ENCODE measurements at regions not wholly inside any gene's neighbourhood (a gene's known extent, or its start where the extent isn't known, plus 50 kb on each side); places are given as distances from the start of the nearest gene placed in this dataset.

DNA sequence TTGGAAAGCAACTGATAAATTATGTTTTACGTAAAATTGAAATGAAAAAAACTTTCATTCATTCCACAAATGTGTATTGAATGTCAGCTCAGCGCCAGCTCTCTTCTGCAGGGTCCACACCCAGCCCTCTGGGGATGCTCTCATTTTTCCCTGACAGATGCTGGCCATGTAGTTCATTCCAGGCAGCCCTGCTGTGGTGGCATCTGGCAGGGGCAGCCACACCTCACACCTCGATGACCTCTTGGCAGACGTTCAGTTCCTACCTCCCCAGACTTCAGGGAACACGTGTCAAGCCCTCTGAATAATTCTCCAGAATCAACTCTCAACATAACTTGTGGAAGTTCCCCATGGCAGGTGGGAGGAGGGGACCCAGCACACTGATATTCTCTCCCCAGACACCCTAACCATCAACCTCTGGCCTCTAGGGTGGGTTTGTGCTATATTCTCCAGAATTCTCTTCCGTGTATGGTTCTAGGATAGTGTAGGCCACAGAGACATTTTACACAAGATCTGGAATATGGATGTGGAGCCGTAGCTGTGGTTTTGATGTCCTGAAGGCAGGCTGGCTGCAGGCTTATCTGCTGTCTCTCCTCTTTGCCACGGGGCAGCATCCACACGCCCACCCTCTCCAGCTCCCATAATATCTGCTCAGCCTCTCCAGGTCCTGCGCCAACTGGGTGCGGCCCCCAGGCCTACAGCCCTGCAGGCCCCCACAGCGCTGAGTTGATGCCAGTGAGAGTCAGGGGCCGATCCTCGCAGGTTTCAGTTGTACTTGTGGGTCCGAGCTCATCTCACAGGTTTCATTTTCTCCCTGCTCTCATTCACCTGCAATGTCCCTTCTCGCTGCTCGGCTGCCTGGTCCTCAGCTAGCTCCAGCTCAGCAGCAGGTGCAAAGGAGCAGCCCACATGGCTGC is 175.8 kb upstream of the ARID1B start:
- H3K4me3 ChIP-seq (ENCODE audit: low read depth, low read length): no peak overlapping the region
- TF ChIP-seq, protein P1, sequence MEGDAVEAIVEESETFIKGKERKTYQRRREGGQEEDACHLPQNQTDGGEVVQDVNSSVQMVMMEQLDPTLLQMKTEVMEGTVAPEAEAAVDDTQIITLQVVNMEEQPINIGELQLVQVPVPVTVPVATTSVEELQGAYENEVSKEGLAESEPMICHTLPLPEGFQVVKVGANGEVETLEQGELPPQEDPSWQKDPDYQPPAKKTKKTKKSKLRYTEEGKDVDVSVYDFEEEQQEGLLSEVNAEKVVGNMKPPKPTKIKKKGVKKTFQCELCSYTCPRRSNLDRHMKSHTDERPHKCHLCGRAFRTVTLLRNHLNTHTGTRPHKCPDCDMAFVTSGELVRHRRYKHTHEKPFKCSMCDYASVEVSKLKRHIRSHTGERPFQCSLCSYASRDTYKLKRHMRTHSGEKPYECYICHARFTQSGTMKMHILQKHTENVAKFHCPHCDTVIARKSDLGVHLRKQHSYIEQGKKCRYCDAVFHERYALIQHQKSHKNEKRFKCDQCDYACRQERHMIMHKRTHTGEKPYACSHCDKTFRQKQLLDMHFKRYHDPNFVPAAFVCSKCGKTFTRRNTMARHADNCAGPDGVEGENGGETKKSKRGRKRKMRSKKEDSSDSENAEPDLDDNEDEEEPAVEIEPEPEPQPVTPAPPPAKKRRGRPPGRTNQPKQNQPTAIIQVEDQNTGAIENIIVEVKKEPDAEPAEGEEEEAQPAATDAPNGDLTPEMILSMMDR (IDR thresholded peaks at IDR 0.05; ENCODE audit: low read depth, low read length): no peak
- TF ChIP-seq, protein P2, sequence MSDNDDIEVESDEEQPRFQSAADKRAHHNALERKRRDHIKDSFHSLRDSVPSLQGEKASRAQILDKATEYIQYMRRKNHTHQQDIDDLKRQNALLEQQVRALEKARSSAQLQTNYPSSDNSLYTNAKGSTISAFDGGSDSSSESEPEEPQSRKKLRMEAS (IDR thresholded peaks at IDR 0.05; ENCODE audit: low read depth, low read length): no peak
- DNase-seq (ENCODE audit: low read depth): no peak

DNA sequence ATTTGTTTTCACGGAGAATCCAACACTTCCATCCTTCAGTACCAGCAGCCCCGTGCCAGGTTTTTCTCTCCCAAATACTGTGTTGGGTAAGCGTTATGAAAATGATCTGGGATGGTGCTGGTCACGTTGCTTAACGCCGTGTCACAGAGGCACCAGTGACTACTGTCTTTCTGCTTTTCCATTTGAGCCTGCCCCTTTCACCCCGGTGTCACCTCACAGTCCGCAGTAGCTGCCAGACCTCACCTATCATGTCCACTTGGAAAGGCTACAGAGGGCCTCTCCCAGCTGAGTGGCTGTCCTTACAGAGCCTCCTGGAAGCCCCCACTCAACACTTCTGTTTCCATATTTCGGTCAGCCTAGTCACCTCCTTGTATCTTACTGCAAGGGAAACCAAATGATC is 176.5 kb upstream of the ARID1B start:
- no peak overlapping the region for H3K4me3 ChIP-seq (ENCODE audit: low read depth, low read length)
- DNase-seq (ENCODE audit: low read depth): no peak
- TF ChIP-seq, protein P1 (IDR thresholded peaks at IDR 0.05; ENCODE audit: low read depth, low read length): no peak
- TF ChIP-seq, protein P2 (IDR thresholded peaks at IDR 0.05; ENCODE audit: low read depth, low read length): no peak
- TF ChIP-seq MYC (IDR thresholded peaks at IDR 0.05; ENCODE audit: low read depth, low read length): no peak
- no peak for TF ChIP-seq POLR2A (IDR thresholded peaks at IDR 0.05; ENCODE audit: extremely low read depth, insufficient read length)

DNA sequence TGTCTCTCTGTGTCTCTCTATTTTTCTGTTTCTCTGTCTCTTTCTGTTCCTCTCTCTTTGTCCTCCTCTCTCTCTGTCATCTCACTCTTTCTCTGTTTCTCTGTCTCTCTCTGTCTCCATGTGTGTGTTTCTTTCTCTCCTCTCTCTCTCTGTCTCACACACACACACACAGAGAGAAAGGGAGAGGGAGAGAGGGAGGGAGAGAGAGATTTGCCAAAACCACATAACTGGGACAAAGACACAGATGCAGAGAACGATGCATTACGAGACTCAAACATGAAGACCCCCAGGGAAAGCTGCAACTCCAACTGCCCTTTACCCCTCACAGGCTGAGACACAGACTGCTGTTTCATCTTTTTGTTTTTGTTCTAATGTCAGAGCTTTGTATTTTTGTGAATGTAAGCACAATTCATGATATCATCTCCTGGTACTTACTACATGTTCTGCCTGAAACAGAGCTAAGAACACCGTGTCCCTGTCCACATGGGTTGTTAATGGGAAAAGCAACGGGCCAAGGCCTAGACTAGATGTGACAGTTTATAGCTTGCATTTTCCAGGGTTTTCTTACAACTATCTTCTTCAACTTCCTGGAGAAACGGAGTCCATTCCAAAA is 177.1 kb upstream of the ARID1B start:
- H3K4me3 ChIP-seq (ENCODE audit: low read depth, low read length): no peak overlapping the region
- no peak for DNase-seq (ENCODE audit: low read depth)
- TF ChIP-seq, protein P1 (IDR thresholded peaks at IDR 0.05; ENCODE audit: low read depth, low read length): no peak

DNA sequence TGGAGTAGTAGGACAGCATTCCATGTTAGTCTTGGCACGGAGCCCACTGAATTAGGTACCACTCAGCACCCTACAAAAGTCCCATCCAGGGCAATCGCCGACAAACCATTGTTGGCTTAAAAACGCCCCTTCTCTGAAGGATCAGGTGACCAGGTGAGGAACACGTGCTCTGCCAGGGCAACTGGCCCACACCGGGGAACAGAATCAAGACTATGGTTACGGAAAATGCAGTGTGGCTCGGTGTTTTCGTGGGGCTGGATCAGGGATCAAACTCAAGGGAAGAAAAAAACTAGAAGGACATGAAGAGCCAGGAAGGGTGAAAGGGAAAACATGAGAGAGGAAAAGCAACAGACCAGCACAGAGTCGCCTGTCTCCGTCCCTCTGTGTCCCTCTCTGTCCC is 177.8 kb upstream of the ARID1B start:
- no peak overlapping the region for H3K4me3 ChIP-seq (ENCODE audit: low read depth, low read length)
- no peak for DNase-seq (ENCODE audit: low read depth)
- TF ChIP-seq, protein P2 (IDR thresholded peaks at IDR 0.05; ENCODE audit: low read depth, low read length): no peak
- TF ChIP-seq, protein P1 (IDR thresholded peaks at IDR 0.05; ENCODE audit: low read depth, low read length): no peak
- TF ChIP-seq MYC (IDR thresholded peaks at IDR 0.05; ENCODE audit: low read depth, low read length) (no peak), POLR2A (IDR thresholded peaks at IDR 0.05; ENCODE audit: extremely low read depth, insufficient read length) (no peak)

DNA sequence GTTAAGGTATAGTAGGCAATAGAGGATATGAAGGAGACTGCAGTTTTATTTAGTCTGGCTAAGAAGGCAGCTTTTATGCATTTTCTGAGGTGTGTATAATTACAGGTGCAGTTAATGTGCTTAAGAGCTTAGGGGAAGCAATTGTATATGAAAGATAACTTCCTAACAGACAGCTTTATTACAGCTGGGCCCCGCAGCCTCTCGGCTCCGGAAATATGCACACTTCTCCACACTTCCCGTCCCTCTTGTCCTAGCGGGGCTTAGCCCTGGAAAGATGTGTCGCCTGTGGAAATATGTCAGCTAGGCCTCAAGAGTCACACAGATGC is 178.4 kb upstream of the ARID1B start:
- no peak overlapping the region for H3K4me3 ChIP-seq (ENCODE audit: low read depth, low read length)
- no peak for DNase-seq (ENCODE audit: low read depth)
- TF ChIP-seq POLR2A (IDR thresholded peaks at IDR 0.05; ENCODE audit: extremely low read depth, insufficient read length): no peak
- TF ChIP-seq, protein P2 (IDR thresholded peaks at IDR 0.05; ENCODE audit: low read depth, low read length): no peak
- no peak for TF ChIP-seq MYC (IDR thresholded peaks at IDR 0.05; ENCODE audit: low read depth, low read length)
- TF ChIP-seq, protein P1 (IDR thresholded peaks at IDR 0.05; ENCODE audit: low read depth, low read length): no peak
